ENCODE measurements at regions not wholly inside any gene's neighbourhood (a gene's known extent, or its start where the extent isn't known, plus 50 kb on each side); places are given as distances from the start of the nearest gene placed in this dataset.

DNA sequence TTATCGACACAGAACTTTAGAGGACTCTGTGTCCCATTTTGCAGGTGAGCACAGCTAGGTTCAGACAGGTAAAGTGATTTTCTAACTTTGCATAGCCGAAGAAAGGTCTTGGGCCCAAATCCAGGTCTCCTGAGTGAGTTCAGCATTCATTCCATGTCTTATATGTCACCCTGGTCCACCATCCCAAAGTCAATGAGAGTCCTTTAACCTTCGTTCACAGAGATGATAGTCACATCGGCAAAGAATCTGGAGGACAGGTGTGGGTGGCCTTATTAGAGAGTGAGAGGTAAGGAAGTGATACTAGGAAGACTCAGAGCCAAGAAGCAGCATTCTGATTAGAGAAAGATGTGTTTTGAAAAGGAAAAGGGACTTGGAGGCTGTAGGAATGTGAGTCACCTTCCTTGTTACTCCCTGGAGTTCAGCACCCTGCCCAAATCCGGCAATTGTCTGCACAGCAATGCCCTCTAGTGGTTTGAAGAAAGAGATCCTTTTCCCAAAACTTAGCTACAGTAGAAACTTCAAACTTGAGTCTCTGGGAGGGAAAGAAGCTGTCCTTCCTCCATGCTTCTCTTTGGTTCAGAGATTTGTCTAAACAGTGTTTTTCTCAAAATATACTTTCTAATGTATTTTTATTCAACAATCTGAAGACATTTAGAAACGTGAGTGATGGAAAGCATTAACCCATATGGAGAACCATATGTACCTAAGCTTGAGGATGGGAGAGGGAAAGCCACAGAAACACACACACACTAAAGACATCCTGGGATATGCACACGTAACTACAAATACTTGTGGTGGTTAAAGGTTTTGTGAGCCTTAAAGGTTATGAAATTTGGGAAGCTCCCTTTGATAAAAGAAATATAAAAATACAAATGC lies 96.4 kb upstream of the SHISA6 start:
- Histone ChIP-seq H3K4me3 (ENCODE audit: low read length in 2 of 2) (no peak overlapping the region), H3K27me3 (ENCODE audit: insufficient read depth, low read length) (no peaks in the 10 kb centered on the region), H3K9me3 (ENCODE audit: control insufficient read depth in 1 of 2, low read length in 2 of 2) (no peaks in the 10 kb centered on the region), H3K4me1 (ENCODE audit: insufficient read depth, low read length) (no peaks in the 10 kb centered on the region), H3K27ac (ENCODE audit: low read depth, low read length) (no peak overlapping the region), H3K36me3 (ENCODE audit: insufficient read depth, low read length) (no peaks in the 10 kb centered on the region)
- peaks cover 0 to 2% of the 10 kb centered on the region in 2 donors for H3K27me3 Mint-ChIP-seq
- DNase-seq = no peak
- no peaks in the 10 kb centered on the region for H3K4me1 Mint-ChIP-seq
- H3K27ac Mint-ChIP-seq = no peak overlapping the region
- CTCF ChIA-PET (ENCODE audit: partially characterized antibody) = no interaction called here
- no peaks in the 10 kb centered on the region for H3K36me3 Mint-ChIP-seq
- H3K4me3 Mint-ChIP-seq = no peak overlapping the region
- peaks cover 0 to 16% (median 5%) of the 10 kb centered on the region in 8 donors for H3K9me3 Mint-ChIP-seq
- intact Hi-C loops (cut with micrococcal nuclease) = no loop called here
- POLR2A ChIA-PET (ENCODE audit: partially characterized antibody) = no interaction called here

DNA sequence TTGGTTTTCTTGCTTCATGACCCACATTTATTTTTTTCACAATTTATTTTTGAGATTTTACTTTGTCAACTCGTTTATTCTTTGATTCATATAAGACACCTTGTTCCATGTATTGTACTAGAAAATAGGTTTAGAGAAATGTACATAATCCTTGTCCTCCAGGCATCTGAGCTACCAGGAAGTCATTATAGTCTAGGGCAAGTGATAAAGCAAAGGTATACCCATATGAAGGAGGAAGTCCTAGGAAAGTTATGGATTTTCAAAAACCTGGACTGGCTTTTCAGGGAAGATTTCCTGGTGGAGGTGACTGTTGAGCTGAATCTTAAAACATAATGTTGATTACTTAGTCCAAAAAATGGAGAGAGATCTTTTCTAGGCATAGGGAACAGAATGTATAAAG lies 98.8 kb upstream of the SHISA6 start:
- Histone ChIP-seq H3K27ac (ENCODE audit: low read depth, low read length) (no peak overlapping the region), H3K4me1 (ENCODE audit: insufficient read depth, low read length) (no peaks in the 10 kb centered on the region), H3K9me3 (ENCODE audit: control insufficient read depth in 1 of 2, low read length in 2 of 2) (no peaks in the 10 kb centered on the region), H3K4me3 (ENCODE audit: low read length in 2 of 2) (no peak overlapping the region), H3K36me3 (ENCODE audit: insufficient read depth, low read length) (no peaks in the 10 kb centered on the region), H3K27me3 (ENCODE audit: insufficient read depth, low read length) (no peaks in the 10 kb centered on the region)
- CTCF ChIA-PET (ENCODE audit: partially characterized antibody) = no interaction called here
- DNase-seq = no peak
- no peak overlapping the region for H3K4me3 Mint-ChIP-seq
- no peak overlapping the region for H3K27ac Mint-ChIP-seq
- POLR2A ChIA-PET (ENCODE audit: partially characterized antibody) = no interaction called here
- intact Hi-C loops (cut with micrococcal nuclease) = no loop called here
- H3K27me3 Mint-ChIP-seq = peaks cover 0 to 2% of the 10 kb centered on the region in 2 donors
- peaks cover 0 to 11% (median 2%) of the 10 kb centered on the region in 8 donors for H3K9me3 Mint-ChIP-seq
- H3K36me3 Mint-ChIP-seq = no peaks in the 10 kb centered on the region
- H3K4me1 Mint-ChIP-seq = no peaks in the 10 kb centered on the region

DNA sequence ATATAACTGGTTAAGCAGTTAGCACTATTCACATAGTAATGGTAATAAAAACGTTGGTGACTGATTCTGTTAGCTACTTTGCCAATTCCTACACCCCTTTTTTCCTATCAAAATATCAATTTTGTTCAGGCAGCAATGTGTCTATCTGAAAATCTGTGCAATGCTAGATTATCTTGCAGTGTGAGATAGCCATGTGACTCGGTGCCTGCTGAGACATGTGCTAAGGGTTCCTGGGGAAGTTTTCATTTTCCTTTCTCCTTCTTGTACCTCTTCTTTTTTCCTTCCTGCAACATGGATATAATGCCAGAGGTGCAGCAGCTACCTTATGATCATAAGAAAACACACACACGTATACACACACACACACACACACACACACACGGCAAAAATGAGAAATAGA lies 100.5 kb upstream of the SHISA6 start:
- intact Hi-C loops (cut with micrococcal nuclease) = no loop called here
- Histone ChIP-seq H3K36me3 (ENCODE audit: insufficient read depth, low read length) (no peaks in the 10 kb centered on the region), H3K9me3 (ENCODE audit: control insufficient read depth in 1 of 2, low read length in 2 of 2) (no peaks in the 10 kb centered on the region), H3K4me3 (ENCODE audit: low read length in 2 of 2) (no peak overlapping the region), H3K27ac (ENCODE audit: low read depth, low read length) (no peak overlapping the region), H3K27me3 (ENCODE audit: insufficient read depth, low read length) (no peaks in the 10 kb centered on the region), H3K4me1 (ENCODE audit: insufficient read depth, low read length) (no peaks in the 10 kb centered on the region)
- ChIA-PET POLR2A (ENCODE audit: partially characterized antibody) (no interaction called here), CTCF (ENCODE audit: partially characterized antibody) (no interaction called here)
- H3K27me3 Mint-ChIP-seq = no peaks in the 10 kb centered on the region
- DNase-seq = no peak
- no peak overlapping the region for H3K4me3 Mint-ChIP-seq
- no peaks in the 10 kb centered on the region for H3K4me1 Mint-ChIP-seq
- no peaks in the 10 kb centered on the region for H3K36me3 Mint-ChIP-seq
- peaks cover 0 to 9% (median under 1%) of the 10 kb centered on the region in 8 donors for H3K9me3 Mint-ChIP-seq
- H3K27ac Mint-ChIP-seq = no peak overlapping the region

DNA sequence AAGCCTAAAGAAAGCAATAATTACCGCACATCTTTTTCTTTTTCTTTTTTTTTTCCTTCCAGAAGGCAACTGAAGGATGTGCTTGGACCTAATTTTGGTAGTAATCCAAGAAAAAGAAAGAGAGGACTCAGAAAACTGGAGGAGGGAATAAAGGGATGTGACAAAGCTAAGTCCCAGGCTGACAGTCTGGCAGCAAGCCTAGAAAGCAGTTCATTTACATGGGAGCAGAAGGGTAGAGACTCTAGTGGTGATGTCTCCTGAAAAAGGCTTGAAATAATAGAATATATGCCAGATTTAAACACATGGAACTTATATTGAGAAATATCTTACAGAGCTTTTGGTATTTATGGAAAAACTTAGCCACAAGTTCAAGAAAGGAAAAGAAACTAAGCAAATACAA lies 101.0 kb upstream of the SHISA6 start:
- no peaks in the 10 kb centered on the region for H3K27me3 Mint-ChIP-seq
- H3K4me3 ChIP-seq (ENCODE audit: low read length in 2 of 2) = no peak overlapping the region
- no peak overlapping the region for H3K27ac Mint-ChIP-seq
- no peak overlapping the region for H3K27ac ChIP-seq (ENCODE audit: low read depth, low read length)
- H3K4me1 ChIP-seq (ENCODE audit: insufficient read depth, low read length) = no peaks in the 10 kb centered on the region
- no peaks in the 10 kb centered on the region for H3K36me3 Mint-ChIP-seq
- H3K27me3 ChIP-seq (ENCODE audit: insufficient read depth, low read length) = no peaks in the 10 kb centered on the region
- H3K9me3 ChIP-seq (ENCODE audit: control insufficient read depth in 1 of 2, low read length in 2 of 2) = no peaks in the 10 kb centered on the region
- no peak overlapping the region for H3K4me3 Mint-ChIP-seq
- intact Hi-C loops (cut with micrococcal nuclease) = no loop called here
- POLR2A ChIA-PET (ENCODE audit: partially characterized antibody) = no interaction called here
- CTCF ChIA-PET (ENCODE audit: partially characterized antibody) = no interaction called here
- no peak for DNase-seq
- H3K9me3 Mint-ChIP-seq = peaks cover 0 to 9% (median under 1%) of the 10 kb centered on the region in 8 donors
- H3K4me1 Mint-ChIP-seq = no peaks in the 10 kb centered on the region
- H3K36me3 ChIP-seq (ENCODE audit: insufficient read depth, low read length) = no peaks in the 10 kb centered on the region

DNA sequence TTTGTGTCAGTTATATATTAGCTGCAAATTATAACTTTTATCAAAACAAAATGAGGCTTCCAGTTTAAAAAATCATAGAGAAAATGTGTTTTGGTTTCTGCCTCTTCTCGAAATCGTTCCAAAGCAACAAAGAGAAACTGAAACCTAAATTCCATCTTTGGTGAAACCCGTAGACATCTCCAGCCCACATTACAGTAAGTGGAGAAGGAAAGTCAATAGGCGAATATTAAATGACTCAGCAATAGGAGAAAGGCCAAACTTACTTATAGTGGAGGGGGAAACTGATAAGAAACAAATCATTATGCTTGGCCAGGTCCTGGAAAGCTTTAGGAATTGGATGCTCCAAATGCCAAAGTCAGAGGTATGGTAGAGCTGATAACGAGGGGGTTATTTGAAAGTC lies 103.0 kb upstream of the SHISA6 start:
- no peaks in the 10 kb centered on the region for H3K27me3 ChIP-seq (ENCODE audit: insufficient read depth, low read length)
- peak overlapping the region in 1 of 8 donors; percentile 51 for H3K4me3 Mint-ChIP-seq
- intact Hi-C loops (cut with micrococcal nuclease) = no loop called here
- no peaks in the 10 kb centered on the region for H3K36me3 Mint-ChIP-seq
- no peak for DNase-seq
- no peaks in the 10 kb centered on the region for H3K4me1 Mint-ChIP-seq
- CTCF ChIA-PET (ENCODE audit: partially characterized antibody) = no interaction called here
- H3K4me3 ChIP-seq (ENCODE audit: low read length in 2 of 2) = no peak overlapping the region
- H3K27ac ChIP-seq (ENCODE audit: low read depth, low read length) = no peak overlapping the region
- no peaks in the 10 kb centered on the region for H3K4me1 ChIP-seq (ENCODE audit: insufficient read depth, low read length)
- POLR2A ChIA-PET (ENCODE audit: partially characterized antibody) = no interaction called here
- no peaks in the 10 kb centered on the region for H3K9me3 ChIP-seq (ENCODE audit: control insufficient read depth in 1 of 2, low read length in 2 of 2)
- no peak overlapping the region for H3K27ac Mint-ChIP-seq
- peaks cover 0 to 6% (median under 1%) of the 10 kb centered on the region in 8 donors for H3K9me3 Mint-ChIP-seq
- H3K27me3 Mint-ChIP-seq = no peaks in the 10 kb centered on the region
- no peaks in the 10 kb centered on the region for H3K36me3 ChIP-seq (ENCODE audit: insufficient read depth, low read length)

DNA sequence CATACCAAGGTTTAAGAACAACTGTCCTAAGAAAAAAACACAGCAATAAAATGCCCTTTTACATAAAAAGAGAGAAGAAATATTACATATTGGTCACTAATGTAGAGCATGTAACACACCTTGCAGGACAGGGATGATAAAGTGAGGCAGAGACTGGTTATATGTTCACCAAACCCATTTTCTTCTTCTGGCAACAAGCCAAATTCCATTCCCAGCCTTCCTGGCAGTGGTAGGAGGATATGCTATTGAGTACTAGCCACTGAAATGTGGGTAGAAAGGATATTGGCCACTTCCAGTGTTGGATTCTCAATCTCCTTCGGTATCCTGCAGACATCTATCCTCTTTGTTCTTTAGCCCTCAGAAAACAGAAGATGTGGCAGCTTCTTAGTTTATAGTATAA lies 105.2 kb upstream of the SHISA6 start:
- no peaks in the 10 kb centered on the region for H3K4me1 Mint-ChIP-seq
- H3K27ac Mint-ChIP-seq = no peak overlapping the region
- no peak overlapping the region for H3K4me3 Mint-ChIP-seq
- no peaks in the 10 kb centered on the region for H3K36me3 Mint-ChIP-seq
- intact Hi-C loops (cut with micrococcal nuclease) = no loop called here
- no peaks in the 10 kb centered on the region for H3K36me3 ChIP-seq (ENCODE audit: insufficient read depth, low read length)
- no peaks in the 10 kb centered on the region for H3K4me1 ChIP-seq (ENCODE audit: insufficient read depth, low read length)
- no peaks in the 10 kb centered on the region for H3K9me3 Mint-ChIP-seq
- no peaks in the 10 kb centered on the region for H3K9me3 ChIP-seq (ENCODE audit: control insufficient read depth in 1 of 2, low read length in 2 of 2)
- no peak overlapping the region for H3K27ac ChIP-seq (ENCODE audit: low read depth, low read length)
- H3K4me3 ChIP-seq (ENCODE audit: low read length in 2 of 2) = no peak overlapping the region
- ChIA-PET CTCF (ENCODE audit: partially characterized antibody) (no interaction called here), POLR2A (ENCODE audit: partially characterized antibody) (no interaction called here)
- DNase-seq = no peak
- H3K27me3 Mint-ChIP-seq = no peaks in the 10 kb centered on the region
- H3K27me3 ChIP-seq (ENCODE audit: insufficient read depth, low read length) = no peaks in the 10 kb centered on the region

DNA sequence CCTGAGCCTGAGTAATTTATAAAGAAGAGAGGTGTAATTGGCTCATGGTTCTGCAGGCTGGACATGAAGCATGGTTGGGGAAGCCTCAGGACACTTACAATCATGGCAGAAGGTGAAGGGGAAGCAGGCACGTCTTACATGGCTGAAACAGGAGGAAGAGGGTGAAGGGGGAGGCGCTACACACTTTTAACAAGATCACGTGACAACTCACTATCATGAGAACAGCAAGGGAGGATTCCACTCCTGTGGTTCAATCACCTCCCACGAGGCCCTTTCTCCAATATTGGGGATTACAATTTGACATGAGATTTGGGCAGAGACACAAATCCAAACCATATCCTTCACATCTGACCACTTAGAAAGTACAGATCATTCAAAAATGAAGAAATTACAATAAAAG lies 110.6 kb upstream of the SHISA6 start:
- H3K36me3 ChIP-seq (ENCODE audit: insufficient read depth, low read length) = no peaks in the 10 kb centered on the region
- DNase-seq = no peak
- ChIA-PET POLR2A (ENCODE audit: partially characterized antibody) (no interaction called here), CTCF (ENCODE audit: partially characterized antibody) (no interaction called here)
- no peaks in the 10 kb centered on the region for H3K27me3 Mint-ChIP-seq
- no peaks in the 10 kb centered on the region for H3K4me1 Mint-ChIP-seq
- H3K27ac Mint-ChIP-seq = no peak overlapping the region
- no peaks in the 10 kb centered on the region for H3K36me3 Mint-ChIP-seq
- H3K9me3 Mint-ChIP-seq = peaks cover 0 to 5% (median under 1%) of the 10 kb centered on the region in 8 donors
- intact Hi-C loops (cut with micrococcal nuclease) = no loop called here
- no peaks in the 10 kb centered on the region for H3K9me3 ChIP-seq (ENCODE audit: control insufficient read depth in 1 of 2, low read length in 2 of 2)
- no peaks in the 10 kb centered on the region for H3K27me3 ChIP-seq (ENCODE audit: insufficient read depth, low read length)
- H3K4me1 ChIP-seq (ENCODE audit: insufficient read depth, low read length) = no peaks in the 10 kb centered on the region
- H3K27ac ChIP-seq (ENCODE audit: low read depth, low read length) = no peak overlapping the region
- H3K4me3 Mint-ChIP-seq = no peak overlapping the region
- H3K4me3 ChIP-seq (ENCODE audit: low read length in 2 of 2) = no peak overlapping the region

Measured in CD4-positive, alpha-beta memory T cell (primary cell).